GM19238 (cell line): ENCODE measurements at regions not wholly inside any gene's neighbourhood (a gene's known extent, or its start where the extent isn't known, plus 50 kb on each side); places are given as distances from the start of the nearest gene placed in this dataset.

ENCODE experiments used
- DNase-seq: peaks from one replicate; pipeline ENCODE4 v3.0.0; 2011; ENCODE audit warnings: low spot score; ENCODE audit not compliant: insufficient read length

DNA sequence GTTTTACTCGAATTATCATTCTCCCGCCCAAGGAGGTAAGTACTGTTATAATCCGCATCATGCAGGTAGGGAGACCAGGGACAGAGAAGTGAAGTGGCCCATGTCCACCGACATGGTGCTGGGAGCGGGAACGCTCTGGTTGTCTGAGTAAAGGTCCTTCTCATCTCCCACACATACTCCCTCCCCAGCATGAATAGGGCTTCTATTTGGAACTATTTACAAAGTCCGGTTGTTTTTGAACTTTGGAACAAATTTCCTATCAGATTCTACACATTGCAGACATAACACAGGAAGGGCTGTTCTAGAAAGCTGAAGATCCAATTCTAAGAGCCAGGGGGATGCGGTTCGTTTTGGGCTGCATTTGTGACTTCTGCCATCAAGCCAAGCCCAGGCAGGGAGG lies 94.8 kb upstream of the TLE3 start:
- no peak for DNase-seq

DNA sequence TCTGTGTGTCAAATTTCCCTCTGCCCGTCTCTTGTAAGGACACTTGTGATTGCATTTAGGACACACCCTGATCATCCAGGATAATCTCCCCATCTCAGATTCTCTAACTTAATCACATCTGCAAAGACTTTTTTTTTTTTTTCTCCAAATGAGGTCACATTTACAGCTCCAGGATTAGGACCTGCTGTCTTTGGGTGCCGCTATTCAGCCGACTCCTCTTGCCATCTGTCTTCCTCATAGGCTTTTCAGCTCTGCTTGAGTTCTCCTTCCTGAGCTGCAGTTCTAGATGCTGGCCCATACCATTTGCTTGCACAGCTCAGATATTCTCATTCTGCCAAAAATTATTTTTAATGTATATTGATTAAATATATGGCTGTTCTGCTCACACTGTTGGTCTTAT lies 94.3 kb upstream of the TLE3 start:
- DNase-seq, result no peak

DNA sequence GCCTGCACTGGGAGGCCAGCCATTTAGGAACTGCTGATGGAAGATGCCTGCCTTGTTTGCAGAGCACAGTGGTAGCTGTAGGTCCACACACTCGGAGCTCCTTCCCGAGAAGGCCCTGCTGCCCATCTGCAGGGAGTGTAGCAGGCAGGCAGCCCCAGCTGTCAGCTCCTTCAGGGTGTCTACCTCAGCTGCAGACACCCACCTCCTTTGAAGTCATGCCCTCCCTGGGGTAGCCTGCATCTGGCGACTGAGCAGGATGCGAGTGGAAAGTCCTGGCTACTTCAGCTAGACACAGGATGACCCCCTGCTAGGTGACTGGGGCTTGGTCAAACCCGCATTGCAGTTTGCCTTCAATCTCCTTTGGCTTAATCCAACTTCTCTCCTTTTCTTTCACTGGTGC lies 93.2 kb upstream of the TLE3 start:
- no peak for DNase-seq

DNA sequence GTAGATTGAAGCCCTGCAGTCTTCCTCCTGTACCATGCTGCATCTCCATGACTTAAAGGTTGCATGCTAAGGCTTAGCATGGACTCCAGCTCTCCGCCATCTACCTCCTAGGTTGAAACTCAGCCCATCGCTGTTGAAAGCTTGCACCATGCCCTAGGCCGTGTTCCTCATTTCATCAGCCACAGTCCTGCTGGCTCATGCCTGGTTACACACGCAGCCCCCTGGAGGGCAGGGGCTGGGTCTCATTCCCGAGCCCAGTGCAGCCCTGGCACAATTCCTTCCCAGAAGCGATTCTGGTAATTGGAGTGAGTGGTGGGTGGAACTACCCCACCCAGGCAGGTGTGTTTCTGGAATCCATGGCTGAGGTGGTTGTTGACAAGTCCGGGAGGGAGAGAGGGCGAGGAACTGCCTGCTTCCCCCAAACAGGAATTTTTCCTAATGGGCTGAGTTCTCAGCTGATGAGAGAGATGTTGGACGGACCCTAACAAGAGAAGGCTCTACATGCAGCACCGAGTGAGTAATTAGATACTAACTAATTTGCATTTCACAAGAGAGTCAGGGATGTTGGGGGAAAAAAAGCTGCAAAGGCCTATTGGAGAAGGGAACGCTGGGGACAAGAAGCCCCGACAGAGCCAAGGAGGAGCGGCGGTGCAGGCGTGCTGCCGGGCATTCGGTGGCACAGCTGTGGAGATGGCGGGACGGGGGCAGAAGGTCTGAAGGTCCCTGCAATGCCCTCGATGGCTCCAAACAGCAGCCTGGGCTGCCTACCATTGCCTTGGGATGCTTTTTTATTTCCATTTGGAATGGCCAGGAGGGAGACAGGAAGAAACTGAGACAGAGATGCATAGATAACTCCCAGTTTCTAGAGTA lies 92.3 kb upstream of the TLE3 start:
- no peak for DNase-seq

DNA sequence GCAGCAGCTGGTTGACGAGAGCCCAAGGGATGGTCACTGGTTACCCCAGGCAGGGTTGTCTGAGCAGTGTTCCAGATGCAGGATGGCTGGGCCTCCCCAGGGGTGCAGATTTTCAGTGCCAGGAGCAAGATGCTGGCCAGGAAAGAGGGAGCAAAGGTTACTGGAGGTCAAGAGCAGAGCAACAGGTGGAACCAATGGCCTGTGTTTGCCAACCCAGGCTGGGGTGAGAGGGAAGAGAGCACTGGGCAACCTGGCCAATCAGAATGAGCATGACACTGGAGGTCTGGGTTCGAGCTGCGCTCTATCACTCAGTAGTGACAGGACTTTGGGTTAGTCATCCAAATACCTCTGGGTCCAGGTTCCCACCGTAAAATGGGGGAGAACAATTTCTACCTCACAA lies 90.6 kb upstream of the TLE3 start:
- no peak for DNase-seq

DNA sequence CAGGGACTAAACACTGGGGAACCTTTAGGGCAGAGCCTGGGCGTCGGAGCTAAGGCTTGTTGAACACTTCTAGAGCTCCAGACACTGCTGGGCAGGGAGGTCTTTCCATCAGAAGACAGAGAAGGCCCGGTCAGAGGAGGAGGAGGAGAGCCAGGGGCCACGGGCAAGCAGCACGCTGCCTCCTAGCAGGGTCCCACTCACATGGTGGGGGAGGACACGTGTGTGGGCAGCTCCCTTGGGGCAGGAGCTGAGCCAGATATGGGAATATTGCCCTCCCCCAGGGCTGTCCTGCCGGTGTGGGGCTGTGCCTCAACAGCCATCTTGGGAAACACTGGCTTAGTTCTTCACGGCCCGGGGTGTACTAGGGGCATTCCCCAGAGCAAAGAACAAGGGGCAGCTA lies 89.6 kb upstream of the TLE3 start:
- DNase-seq, result no peak

DNA sequence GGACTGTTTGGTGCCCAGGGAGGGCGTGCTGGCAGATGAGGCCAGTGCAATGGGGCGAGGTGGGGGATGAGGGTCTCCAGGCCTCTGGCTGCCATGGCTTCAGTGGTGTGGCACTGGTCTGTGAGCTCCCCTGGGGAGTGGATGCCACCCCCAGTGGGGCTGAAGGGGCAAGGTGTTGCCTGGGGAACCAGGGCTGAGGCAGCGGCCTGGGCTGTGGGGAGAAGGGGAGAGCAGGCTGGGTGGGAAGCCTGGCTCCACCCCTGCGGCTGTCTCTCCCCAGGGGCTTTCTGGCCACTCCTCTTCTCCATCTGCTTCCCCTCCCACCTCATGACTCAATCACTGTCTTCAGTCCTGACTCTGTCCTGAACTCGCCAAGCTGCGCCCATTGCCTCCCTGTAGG lies 88.4 kb upstream of the TLE3 start:
- DNase-seq, result no peak

DNA sequence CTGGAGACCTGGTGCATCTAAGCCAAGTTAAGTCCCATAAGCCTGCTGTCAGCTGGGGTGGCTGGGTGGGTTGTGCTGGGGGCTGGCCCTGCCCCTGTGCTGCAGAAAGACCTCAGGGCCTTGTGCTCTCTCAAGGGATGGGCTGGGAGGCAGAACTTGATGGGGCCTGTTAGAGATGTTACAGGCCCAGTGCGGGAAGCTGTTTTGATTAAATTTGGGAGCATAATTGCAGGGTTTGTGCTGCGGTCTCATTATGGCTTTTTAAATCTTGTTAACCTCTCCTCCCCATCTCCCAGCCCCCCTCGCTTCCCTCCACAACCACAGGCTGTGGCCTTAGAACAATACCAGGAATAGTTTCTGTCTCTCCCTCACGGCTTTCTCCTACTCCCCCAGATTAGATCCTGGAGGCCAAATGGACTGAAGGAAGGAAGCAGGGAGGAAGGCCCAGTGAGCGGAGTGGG lies 87.6 kb upstream of the TLE3 start:
- DNase-seq, result no peak

DNA sequence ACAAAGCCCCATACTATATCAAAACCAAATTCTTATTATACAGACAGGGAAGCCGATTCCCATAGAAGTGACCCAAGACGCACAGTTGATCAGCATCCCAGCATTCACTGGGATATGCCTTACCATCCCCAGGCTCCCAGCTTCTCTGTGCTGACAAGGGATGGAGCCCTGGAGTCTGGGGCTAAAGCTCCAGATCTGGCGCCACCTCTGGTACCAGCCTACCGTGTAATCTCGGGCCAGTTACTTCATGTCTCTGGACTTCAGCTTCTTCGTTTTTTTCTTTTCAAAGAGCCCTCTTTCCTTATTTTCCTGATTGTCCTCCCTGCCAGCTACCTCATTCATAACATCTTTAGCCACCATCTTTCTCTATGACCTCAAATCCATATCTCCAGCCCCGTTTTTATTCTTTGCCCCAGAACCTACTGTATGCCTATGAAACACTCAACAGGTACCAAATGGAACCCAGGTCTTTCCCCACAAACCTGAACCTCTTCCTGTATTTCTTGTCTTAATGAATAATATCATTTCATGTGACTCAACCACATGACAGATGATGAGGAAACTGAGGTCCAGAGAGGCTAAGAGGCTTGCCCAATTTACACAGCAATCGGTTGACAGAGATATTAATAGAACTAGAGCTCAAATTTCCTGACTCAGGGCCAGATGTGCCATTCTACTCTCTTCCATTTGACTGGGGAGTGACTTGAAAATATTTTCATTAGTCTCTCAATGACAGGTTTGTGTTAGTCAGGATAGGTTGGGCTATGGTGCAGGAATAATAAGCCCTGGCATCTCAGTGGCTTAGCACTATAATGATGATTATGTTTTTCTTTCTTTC lies 85.4 kb upstream of the TLE3 start:
- no peak for DNase-seq

DNA sequence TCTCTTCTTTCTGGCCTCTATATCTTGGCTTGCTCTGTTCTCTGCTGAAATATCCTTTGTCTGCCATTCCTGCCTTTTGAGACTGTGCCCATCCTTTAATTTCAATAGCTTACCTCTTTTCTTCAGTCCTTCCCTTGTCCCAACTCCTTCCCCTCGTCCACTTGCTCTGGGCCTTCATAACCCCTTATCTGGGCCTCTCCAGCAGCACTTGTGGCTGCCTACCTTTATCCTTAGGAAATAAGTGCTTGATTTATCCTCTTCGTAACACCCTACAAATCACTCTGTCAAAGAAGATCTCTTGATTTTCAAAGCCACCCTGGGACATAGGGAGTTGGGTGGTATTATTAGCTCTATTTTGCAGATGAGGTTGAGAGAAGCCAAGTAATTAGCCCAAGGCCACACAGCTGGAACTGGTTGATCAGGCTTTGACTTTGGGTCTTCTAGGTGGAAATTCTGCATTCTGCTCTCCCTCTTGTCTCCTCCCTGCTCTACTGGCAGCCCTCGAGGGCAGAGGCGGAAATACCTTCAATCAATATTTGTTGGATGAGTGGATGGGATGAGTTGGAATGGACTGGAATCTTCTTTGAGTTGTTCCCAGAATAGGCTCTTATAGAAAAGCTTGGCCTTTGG lies 84.0 kb upstream of the TLE3 start:
- DNase-seq, result no peak

DNA sequence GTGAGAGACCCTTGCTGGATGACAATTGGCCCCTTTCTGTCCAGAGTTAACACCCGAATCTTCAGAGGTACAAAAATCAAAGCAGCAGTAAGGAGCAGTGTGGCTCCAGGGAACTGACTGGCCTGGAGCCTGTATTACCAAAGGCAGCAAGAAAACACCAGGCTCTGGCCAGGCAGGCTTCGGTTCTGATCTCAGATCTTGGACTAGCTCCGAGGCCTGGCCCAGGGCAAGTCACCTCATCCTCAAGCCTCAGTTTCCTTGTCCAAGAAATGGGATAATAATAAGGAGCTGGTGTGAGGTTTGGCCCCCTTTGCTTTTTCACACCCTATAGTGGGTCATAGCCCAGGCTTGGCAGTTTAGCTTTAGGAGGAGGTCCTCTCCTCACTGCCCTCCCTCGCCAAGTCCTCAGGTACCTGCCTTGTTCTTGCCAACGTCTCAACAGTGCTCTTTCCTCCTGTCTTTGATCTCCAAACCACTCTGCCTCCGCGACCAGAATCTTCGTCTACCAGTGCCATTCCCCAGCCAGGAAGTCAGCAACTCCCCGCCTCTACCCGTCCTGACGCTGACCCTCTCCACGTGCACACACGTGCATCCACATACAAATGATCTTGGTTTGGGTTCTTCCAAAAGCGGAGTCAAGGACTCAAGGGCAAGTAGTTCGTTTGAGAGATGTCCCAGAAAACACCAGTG lies 82.6 kb upstream of the TLE3 start:
- DNase-seq, result no peak

DNA sequence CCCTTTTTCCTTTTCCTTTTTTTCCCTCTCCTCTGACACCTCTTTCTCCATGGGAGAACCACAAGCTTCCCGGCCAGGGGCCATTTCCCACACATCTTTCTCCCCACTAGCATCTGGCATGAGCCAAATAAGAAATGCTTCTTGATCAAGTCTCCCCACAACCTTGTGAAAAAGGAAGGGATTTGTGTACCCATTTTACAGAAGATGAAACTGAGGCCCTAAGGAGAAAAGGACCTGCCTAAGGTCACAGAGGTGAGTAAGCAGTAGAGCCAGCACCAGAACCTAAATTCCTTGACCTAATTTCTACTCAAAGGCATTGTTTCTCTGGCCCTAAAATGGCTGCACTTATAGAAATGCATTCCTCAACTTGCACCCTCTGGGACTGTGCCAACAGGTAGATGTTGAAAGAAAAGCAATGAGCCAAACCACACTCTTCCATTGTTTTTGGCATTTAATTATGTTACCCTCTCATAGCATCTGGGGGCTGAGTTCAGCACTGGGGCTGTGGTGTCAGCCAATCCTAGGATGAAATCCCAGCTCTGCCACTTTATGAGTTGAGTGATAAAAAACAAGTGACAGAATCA lies 81.7 kb upstream of the TLE3 start:
- no peak for DNase-seq

DNA sequence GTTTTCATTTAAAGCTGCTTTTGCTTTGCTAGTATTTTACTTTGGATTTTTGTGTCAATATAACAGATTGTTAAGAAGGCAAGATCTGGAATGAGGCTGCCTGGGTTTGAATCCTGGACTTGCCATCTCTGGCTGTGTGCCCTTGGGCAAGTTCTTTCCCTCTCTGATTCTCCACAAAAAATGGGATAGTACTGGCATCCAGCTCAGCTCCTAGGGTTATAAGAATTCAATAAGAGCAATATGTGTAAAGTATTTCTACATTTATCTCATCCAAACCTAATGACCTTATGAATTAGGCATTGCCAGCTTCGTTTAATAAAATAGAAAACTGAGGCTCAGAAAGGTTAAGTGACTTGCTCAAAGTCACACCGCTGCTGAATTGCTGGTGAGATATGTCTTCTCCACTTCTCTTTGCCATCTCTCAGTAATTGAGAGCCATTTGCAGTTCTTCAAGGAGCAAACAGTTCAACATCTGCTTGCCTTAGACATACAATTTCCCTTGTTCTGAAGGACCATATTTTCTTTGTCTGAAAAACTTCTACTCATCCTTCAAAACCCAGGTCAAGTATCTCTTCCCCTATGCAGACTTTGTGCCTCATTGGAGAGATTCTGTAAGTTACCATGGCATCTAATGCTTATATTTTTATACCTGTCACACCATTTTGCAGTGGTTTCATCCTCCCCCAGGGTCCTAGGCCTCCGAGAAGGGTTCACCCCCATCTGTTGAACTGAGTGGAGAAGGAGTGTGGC lies 80.8 kb upstream of the TLE3 start:
- DNase-seq, result no peak

DNA sequence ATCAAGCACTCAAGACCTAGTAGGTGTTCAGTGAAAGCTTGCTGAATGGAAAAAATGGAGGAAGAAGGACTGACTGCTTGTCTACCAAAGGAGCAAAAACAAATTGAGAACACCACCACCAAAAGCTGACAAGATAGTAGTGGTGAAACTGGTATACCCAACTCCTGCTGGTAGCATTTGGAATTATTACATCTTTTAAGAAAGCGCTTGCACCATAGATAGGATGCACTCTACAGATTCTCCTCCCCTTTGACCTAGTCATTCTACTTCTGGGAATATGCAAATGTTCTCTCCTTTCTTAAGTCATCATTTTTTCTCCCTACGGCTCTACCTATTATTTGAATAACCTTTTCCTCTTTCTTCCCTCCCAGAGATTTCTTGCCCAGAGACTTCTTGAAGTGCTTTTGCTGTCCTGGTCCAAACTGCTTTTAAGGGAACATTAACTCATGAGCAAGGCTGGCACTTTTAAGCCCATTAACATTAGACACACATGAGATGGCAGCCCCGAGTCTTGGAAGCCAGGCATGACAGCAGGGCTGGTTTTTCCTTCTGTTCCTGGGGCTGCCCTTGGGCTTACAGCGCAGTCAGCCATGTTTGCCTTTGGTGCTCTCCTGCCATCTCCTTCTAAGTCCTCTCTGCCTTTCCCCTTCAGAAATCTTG lies 75.0 kb upstream of the TLE3 start:
- DNase-seq, result no peak

DNA sequence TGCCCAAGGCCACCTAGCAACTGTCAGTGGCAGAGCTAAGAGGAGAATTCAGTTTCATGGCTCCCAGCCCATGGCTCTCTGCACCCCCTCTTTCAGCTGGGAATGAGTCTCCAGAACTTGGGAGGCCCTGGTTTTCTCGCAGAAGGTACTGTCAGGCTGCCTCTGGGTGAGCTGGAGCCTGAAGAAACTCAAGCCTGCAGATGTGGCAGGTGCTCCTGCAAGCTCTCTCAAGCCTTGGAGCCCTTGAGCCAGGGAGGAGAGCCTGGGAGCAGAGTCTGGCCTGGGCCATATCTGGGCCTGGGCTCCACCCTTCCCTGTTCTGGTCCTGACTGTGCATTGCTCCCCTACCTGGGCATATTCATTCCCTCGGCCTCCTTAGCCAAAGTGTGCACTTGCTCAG lies 74.4 kb upstream of the TLE3 start:
- DNase-seq, result no peak

DNA sequence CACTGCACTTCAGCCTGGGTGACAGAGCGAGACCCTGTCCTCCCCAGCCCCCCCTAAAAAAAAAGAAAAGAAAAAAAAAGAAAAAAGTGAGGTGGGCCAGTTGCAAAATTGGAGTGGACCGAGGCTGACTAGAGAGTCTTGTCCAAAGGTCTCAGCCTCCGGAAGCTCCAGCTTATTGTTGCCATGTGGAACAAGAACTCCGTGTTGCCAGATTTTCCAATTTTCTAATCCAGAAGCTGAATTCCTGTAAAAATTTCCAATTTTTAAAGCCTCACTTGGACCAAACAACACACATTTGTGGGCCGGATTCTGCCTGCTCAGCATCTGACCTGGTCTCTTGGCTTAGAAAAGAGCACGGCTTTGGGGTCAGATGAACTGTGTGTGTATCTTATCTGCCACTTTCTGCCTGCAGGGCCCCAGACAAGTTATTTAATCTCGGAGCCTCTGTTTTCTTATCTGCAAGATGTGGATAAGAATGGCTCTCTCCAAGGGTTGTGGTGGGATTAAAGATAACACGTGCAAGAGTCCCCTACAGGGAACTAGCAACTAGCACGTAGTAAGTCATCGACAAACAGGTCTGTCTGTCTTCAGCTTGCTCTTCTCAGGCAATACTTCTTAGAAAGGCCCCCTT lies 73.7 kb upstream of the TLE3 start:
- no peak for DNase-seq

DNA sequence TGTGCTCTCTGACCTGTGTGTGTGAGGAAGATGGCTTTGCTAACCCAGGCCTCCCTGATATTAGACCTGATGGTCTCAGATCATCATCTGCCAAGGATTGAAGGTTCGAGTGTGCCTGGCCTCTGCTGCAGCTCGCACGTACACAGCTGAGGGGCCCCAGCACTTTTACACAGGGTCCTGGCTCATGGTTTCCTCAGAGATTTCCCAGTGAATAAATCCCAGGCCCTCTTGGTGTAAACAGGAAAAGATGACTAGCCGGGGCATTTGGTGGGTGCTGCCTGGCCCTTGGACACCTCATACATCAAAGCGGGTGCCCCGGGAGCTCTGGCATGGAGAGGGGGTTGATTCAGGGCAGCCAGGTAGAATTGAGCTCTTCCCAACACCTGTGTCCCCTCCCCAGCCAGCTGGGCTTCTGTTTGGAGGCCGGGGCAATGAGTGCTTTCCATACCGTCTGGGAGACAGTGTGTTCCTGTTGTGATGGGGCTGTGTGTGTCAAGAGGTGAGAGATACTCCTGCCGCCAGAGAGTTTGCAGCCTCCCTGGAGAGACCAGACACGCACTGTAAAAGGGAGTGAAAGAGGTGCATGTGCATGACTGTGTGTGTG lies 72.5 kb upstream of the TLE3 start:
- DNase-seq, result no peak

DNA sequence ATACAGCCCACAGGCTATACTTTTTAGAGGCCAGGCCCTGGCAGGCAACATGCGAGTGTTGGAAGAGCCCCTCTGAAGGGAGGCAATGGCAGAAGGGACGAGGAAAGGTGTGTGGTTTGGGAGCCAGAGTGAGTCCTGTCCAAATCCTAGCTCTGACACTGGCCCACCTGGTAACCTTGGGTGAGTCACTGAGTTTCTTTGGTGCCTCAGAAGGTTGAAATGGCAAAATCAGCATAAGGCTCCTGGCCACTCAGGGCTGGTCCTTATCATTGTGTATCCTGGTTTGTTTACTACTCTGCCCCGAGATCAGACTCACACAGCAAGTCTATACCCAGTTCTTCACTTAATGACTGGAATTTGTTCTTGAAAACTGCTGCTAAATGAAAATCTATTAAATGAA lies 71.4 kb upstream of the TLE3 start:
- no peak for DNase-seq

DNA sequence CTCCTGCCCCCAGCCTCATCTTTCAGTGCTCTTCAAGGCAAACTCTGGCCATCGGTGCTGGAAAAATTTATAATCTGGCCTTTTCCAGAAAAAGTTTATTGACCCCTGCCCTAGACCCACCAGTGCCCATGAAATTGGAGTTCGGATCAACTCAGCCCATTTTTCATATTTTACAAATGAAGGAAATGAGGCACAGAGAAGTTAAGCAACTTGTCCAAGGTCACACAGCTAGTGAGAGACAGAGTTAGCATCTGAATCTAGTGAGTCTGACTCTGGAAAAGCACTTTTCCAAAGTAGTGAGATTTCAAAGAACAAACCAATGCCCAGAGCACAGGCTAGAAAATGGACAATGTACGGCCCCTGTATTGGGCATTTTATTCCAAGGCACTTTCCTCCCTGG lies 69.4 kb upstream of the TLE3 start:
- no peak for DNase-seq
